ENCODE measurements at regions not wholly inside any gene's neighbourhood (a gene's known extent, or its start where the extent isn't known, plus 50 kb on each side); places are given as distances from the start of the nearest gene placed in this dataset.

- intact Hi-C loops (cut with DNase I) = no loop called here
- ATAC-seq (ENCODE audit: poor library complexity) (no peak), DNase-seq (no peak)
Observed at GRCh38 chr6:169883316-169883715, 131.9 kb downstream of the ERMARD start.

- ATAC-seq (ENCODE audit: poor library complexity) (no peak), DNase-seq (no peak)
- intact Hi-C loops (cut with DNase I) = no loop called here
Observed at GRCh38 chr6:169881976-169882375, 130.6 kb downstream of the ERMARD start.

- DNase-seq (no peak), ATAC-seq (ENCODE audit: poor library complexity) (no peak)
- intact Hi-C loops (cut with DNase I) = no loop called here
Observed at GRCh38 chr6:169881398-169881797, 130.0 kb downstream of the ERMARD start.

DNA sequence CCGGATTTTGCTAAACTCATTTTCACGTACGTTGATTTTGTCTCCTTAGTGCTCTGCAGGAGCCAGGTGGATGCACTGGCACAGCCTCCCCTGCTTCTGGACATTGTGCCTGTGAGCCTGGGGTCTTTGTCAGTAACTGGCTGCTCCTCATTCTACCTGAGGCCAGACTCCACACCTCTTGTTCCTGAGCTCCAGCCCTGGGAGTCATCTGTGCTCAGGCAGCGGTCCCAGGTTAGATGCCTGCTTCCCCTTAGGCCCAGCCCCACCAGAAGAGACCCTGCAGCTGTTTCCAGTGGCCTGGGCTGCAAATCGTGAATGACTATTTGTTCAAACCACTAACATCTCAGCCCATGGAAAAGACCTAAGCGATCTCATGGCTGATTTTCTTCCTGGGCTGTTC lies 129.1 kb downstream of the ERMARD start:
- ATAC-seq (ENCODE audit: poor library complexity) (no peak), DNase-seq (no peak)
- intact Hi-C loops (cut with DNase I) = no loop called here

- ATAC-seq (ENCODE audit: poor library complexity) = no peak
- intact Hi-C loops (cut with DNase I) = no loop called here
Observed at GRCh38 chr6:169869301-169869700, 117.9 kb downstream of the ERMARD start.

DNA sequence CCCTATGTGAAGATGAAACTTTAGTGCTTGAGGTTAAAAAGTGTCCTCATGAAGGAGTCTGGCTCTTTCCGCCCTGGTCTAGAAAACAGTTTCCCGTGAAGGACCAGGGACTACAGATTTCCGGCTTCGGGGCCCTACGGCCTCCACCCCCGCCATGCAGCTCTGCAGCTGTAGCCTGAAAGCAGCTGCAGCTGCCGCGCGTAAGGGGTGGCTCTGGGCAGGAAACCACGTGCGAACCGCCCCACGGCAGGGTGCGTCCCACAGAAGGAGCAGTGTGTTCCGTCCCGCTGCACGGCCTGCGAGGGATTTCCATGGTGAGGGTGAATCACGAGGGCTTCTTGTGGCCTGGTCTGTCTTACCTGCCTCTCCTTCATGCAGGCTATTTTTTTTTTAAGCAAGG lies 117.0 kb downstream of the ERMARD start:
- ATAC-seq (ENCODE audit: poor library complexity) = peak; percentile 25
- intact Hi-C loops (cut with DNase I) = no loop called here
- DNase-seq = peak; percentile 66

More at GRCh38 chr6:169869301-169869700, 117.9 kb downstream of the ERMARD start:
- no peak for DNase-seq

GRCh38 chr6:169867751-169868191 lies 116.3 kb downstream of the ERMARD start:
- intact Hi-C loops (cut with DNase I) = no loop called here
- ATAC-seq (ENCODE audit: poor library complexity) = no peak

DNA sequence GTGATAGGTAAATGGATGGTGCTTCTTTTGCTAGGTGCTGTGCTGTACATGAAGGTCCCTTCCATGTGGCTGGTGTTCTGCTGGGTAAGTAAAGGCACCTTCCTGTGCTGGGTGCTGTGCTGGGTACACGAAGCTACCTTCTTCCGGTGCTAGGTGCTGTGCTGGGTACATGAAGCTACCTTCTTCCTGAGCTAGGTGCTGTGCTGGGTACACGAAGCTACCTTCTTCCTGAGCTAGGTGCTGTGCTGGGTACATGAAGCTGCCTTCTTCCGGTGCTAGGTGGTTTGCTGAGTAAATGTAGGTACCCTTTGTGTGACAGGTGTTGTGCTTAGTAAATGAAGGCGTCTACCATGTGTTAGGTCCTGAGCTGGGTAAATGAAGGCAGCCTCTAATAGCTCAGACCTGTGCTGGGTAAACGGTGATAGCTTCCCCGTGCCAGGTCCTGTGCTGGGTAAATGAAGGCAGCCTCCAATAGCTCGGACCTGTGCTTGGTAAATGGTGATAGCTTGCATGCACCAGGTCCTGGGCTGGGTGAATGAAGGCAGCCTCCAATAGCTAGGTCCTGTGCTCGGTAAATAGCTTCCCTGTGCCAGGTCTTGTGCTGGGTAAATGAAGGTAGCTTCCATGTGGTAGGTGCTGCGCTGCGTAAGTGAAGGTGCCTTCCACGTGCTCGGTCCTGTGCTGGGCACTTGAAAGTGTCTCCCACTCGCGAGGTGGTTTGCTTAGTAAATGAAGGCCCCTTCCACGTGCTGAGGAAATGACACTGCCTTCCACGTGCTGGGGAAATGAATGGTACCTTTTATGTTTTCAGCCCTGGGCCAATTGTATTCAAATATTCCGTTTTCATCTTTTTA lies 115.5 kb downstream of the ERMARD start:
- intact Hi-C loops (cut with DNase I) = no loop called here
- ATAC-seq (ENCODE audit: poor library complexity) (no peak), DNase-seq (peak; percentile 8)

More at GRCh38 chr6:169867751-169868191, 116.3 kb downstream of the ERMARD start:
- no peak for DNase-seq

DNA sequence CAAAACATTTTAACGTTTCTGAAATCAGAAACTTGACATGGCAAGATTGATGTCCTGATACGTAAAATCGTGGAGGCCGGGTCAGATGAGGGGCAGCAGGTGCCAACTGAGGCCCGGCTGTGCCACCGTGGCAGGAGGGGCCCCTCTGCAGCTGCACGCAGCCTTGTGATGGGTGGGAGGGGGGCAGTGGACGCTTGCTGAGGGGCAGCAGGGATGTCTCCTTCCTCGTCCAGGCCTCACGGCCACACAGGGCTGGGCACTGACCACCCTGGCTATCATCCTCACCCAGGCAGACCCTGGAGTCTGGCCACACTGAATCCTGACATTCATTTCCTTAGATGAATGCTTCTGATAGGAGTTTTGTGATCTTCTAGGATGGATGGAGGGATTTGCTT lies 114.7 kb downstream of the ERMARD start:
- intact Hi-C loops (cut with DNase I) = no loop called here
- no peak for DNase-seq
- ATAC-seq (ENCODE audit: poor library complexity) = no peak

DNA sequence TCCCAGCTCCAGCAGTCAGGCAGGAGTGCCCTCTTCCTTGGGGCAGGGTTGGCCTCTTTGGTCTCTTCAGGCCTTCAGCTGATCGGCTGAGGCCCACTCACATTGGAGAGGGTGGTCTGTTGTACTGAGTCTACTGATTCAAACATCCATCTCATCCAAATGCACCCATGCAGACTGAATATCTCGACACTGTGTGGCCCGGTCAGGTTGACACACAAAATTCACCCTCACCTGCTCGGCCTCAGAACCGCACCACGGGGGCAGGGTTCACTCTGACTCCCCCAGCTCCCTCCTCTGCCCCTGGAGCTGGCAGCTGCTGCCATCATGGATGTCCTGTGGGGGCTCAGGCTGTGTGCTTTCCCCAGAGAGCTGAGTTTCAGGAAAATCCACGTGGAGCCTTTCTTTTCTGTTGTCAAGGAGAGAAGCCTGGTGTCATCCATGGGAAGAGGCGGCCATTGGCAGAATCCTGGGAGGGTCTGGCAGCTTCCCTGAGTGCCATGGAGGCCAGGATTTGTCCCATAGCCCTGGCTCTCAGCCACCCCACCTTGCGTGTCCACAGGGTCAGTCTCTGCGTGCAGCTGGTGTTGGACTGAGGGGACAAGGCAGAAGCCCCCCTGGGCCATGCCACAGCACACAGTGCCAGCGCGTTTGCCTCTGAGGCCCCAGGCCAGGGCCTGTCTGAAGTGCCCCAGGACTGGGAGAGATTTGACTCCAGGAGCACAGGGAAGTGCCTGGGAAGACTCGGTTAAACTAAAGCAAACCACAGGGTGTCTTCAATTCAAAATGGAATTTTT lies 114.1 kb downstream of the ERMARD start:
- ATAC-seq (ENCODE audit: poor library complexity) = no peak
- intact Hi-C loops (cut with DNase I) = no loop called here
- peak; percentile 26 for DNase-seq

GRCh38 chr6:169864148-169865020 lies 113.0 kb downstream of the ERMARD start:
- ATAC-seq (ENCODE audit: poor library complexity) = no peak
- intact Hi-C loops (cut with DNase I) = no loop called here
- DNase-seq = peak; percentile 22

DNA sequence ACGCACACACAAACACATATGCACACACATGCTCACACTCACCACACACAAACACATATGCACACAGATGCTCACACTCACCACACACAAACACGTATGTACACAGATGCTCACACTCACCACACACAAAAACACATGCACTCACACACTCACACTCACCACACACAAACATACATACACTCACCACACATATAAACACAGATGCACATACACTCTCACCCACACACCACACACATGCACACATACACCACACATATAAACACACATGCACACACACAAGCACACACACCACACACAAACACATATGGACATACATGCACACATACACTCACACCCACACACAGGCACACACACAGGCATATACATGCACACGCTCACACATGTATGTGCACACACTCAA lies 112.3 kb downstream of the ERMARD start:
- ATAC-seq (ENCODE audit: poor library complexity) (no peak), DNase-seq (no peak)
- intact Hi-C loops (cut with DNase I) = no loop called here

DNA sequence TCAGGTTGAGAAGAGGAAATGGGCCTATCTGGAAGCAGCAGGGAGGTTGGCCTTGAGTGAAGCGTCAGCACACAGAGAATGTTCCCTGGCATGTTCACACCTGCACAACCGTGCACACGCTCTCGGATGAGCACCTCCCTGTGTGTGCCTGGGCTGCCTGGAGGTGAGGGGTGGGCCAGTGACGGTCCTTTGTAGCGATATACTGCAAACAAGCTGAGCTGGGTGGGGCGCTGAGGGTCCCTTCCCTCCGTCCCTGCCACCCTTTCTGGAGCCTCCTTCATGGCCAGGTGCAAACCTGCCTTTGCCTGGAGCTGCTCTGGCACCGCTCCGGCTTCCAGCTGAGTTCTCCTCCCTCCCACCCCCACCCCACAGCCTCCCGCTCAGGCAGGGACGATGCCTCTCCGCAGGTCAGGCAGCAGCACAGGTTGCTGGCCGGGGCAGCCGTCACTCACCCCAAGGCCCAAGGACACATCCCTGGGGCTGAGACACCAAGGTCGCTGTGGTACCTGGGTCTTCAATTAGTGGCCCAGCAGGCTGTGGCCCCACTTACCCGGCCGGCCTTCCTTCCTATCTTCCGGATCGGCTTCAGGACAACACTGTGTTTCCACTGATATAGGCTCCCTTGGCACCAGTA lies 111.6 kb downstream of the ERMARD start:
- no peak for ATAC-seq (ENCODE audit: poor library complexity)
- intact Hi-C loops (cut with DNase I) = no loop called here
- DNase-seq = peak; percentile 12

DNA sequence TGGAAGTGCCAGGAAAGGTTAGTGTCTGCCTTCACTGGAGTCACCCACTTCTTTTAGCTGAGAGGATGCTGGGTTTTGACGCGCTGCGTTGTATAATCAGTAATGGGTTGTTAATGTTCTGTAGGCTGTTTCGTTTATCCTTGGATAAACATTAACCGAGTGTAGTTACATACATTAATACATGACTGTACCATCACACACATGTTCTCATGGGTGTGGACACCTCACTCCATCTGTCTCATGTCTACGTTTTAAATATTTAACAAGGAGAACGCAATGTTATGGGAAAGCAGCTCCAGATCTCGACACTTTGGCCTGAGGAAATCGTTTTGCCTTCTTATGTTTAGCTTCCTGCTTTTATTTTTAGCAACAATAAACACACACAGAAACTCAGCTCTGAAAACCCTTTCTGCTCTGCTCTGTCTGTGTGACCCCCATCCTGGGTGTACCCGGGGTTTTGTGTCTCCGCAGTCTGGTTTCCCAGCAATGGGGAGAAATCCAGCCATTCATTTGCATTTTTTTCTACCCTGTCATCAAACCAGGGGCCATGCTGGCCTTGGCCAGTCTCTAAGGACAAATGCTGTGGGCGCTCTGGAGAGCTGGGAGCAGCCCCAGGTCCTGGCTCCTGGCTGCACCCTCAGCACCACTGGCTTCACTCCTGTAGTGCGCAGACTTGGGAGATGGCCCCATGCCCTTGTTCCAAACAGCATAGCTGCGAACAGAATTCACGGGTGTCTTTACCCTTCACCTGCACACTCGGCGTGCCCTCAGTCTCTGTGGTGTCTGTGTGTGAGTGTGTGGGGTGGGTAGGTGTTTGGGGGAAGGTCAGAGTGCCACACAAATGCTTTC lies 110.8 kb downstream of the ERMARD start:
- intact Hi-C loops (cut with DNase I) = no loop called here
- DNase-seq (no peak), ATAC-seq (ENCODE audit: poor library complexity) (no peak)

DNA sequence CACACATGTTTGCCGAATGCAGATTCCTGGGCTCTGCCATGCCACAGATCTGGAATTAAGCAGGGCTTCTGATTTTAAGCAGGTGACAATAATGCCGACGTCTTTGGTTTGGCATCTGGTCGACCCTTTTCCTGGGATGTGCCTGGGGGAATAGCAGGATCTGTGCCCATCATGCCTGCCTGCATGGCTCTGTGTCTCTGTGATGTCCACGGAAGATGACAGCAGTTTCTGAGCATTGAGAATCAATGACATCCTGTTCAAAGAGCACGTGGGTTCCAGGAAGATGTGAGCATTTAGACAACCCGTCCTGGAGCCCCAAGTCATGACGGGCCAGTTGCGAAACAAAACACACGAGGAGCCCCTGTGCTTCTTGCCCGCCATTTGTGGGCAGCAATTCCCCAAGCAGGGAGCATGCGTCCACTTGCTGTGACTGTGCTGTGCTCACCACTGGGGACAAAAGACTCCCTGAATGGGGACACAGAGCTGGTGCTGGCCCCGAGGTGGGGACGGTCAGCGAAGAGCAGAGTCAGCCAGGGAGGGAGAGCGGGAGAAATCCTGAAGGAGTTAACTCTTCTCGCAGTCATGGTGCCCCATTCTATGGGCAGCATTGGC lies 110.1 kb downstream of the ERMARD start:
- no peak for ATAC-seq (ENCODE audit: poor library complexity)
- intact Hi-C loops (cut with DNase I) = no loop called here
- no peak for DNase-seq

DNA sequence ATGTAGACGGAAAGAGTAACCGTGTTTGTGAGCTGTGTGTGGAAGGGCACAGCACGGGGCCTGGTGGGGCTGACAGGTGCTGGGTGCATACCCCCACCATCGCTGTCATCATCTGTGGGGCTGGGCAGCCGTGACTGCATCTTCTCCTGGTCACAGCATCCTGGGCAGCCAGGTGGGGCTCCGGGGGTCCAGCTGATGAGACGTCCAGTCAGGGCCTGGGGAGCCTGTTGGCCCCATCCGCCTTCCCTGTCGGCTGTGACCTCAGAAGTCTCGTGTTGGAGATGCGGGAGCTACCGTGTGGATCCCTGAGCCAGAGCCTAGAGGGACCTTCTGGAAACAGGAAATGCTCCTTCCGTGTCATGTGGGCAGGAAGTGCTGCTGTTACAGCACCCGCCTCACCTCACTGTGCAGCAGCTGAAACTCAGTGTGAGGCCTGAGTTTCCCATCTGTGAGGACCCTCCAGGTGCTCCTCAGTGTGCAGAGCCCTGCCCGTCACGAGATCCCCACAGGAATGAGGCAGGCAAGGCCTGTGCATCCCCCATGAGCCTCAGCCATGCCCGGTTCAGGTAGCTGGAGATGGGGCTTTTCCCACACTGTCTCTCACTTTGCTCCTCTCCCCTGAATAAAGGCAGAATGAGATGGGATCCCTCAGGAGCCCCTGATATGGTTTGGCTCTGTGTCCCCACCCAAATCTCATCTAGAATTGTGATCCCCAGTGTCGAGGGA lies 108.7 kb downstream of the ERMARD start:
- DNase-seq (peak; percentile 37), ATAC-seq (ENCODE audit: poor library complexity) (no peak)
- intact Hi-C loops (cut with DNase I) = no loop called here
